CD8-positive, alpha-beta memory T cell (primary cell): ENCODE measurements at regions not wholly inside any gene's neighbourhood (a gene's known extent, or its start where the extent isn't known, plus 50 kb on each side); places are given as distances from the start of the nearest gene placed in this dataset.
"Not testable (repeated sequence)": the region's sequence is repeated elsewhere in the genome, so short reads cannot be mapped to it uniquely, and the experiment has no call there.

Experiments used
- CTCF ChIA-PET: fragments of 350-600 bp; sonication (Branson Sonifier 250); formaldehyde crosslinking; loops from one replicate; lab custom pipeline; 2021; ENCODE audit warnings: antibody characterized with exemption; lab: Charles Lee
- POLR2A ChIA-PET: fragments of 350-600 bp; sonication (Branson Sonifier 250); formaldehyde crosslinking; loops from one replicate; lab custom pipeline; 2021; ENCODE audit warnings: antibody characterized with exemption; lab: Charles Lee
- DNase-seq, 5 donors: peaks; one replicate each; pipeline versions ENCODE4 v3.0.0 to v3.0.0-alpha.2; 2020 to 2022; ENCODE audit warnings: mixed read lengths in 1 of 5
- H3K27ac ChIP-seq: one replicate; pipeline ENCODE4 v1.7.0; 2013; ENCODE audit warnings: low read depth, mild to moderate bottlenecking, low read length, moderate library complexity
- H3K27me3 ChIP-seq: 2 replicates; pipeline ENCODE4 v1.7.0; 2013; ENCODE audit warnings: low read length, mild to moderate bottlenecking; ENCODE audit not compliant: insufficient read depth, poor library complexity, severe bottlenecking
- H3K36me3 ChIP-seq: 2 replicates; pipeline ENCODE4 v1.7.0; 2013; ENCODE audit warnings: mild to moderate bottlenecking, low read length, moderate library complexity; ENCODE audit not compliant: insufficient read depth
- H3K4me1 ChIP-seq: 2 replicates; pipeline ENCODE4 v1.7.0; 2013; ENCODE audit warnings: mild to moderate bottlenecking, low read length, moderate library complexity; ENCODE audit not compliant: insufficient read depth
- H3K4me3 ChIP-seq: 2 replicates; pipeline ENCODE4 v1.7.0; 2013; ENCODE audit warnings: mild to moderate bottlenecking, low read length
- H3K9me3 ChIP-seq: 2 replicates; pipeline ENCODE4 v1.7.0; 2013; ENCODE audit warnings: mild to moderate bottlenecking, low read length
- H3K27ac Mint-ChIP-seq, 8 donors: one replicate each; pipeline ENCODE4 v1.8.0; 2020 to 2021; ENCODE audit warnings: mixed read lengths in 8 of 8, mild to moderate bottlenecking in 6 of 8, inconsistent platforms in 3 of 8, moderate library complexity in 3 of 8
- H3K27me3 Mint-ChIP-seq, 2 donors: one replicate each; pipeline ENCODE4 v1.8.0; 2020 to 2021; ENCODE audit warnings: mixed read lengths in 2 of 2, mild to moderate bottlenecking in 1 of 2, moderate library complexity in 1 of 2
- H3K36me3 Mint-ChIP-seq, 3 donors: one replicate each; pipeline ENCODE4 v1.8.0; 2020 to 2021; ENCODE audit warnings: mixed read lengths in 3 of 3, inconsistent platforms in 1 of 3, mild to moderate bottlenecking in 1 of 3
- H3K4me1 Mint-ChIP-seq, 3 donors: one replicate each; pipeline ENCODE4 v1.8.0; 2020 to 2021; ENCODE audit warnings: mixed read lengths in 3 of 3, inconsistent platforms in 1 of 3, mild to moderate bottlenecking in 1 of 3
- H3K4me3 Mint-ChIP-seq, 7 donors: one replicate each; pipeline ENCODE4 v1.8.0; 2020 to 2021; ENCODE audit warnings: mixed read lengths in 7 of 7, mild to moderate bottlenecking in 6 of 7, moderate library complexity in 4 of 7, inconsistent platforms in 2 of 7
- H3K9me3 Mint-ChIP-seq, 5 donors: one replicate each; pipeline ENCODE4 v1.8.0; 2020 to 2022; ENCODE audit warnings: mixed read lengths in 5 of 5, mild to moderate bottlenecking in 3 of 5, moderate library complexity in 2 of 5, inconsistent platforms in 1 of 5

GRCh38 chr2:37748541-37748940, 77.1 kb upstream of the CDC42EP3 start:
- Mint-ChIP-seq H3K36me3 (peaks cover 0 to 5% (median 1%) of the 10 kb centered on the region in 3 donors), H3K27ac (peak overlapping the region in 1 of 8 donors; percentile 40), H3K9me3 (no peaks in the 10 kb centered on the region), H3K4me1 (peaks cover 3 to 13% (median 9%) of the 10 kb centered on the region in 3 donors), H3K27me3 (peaks cover 0 to 1% of the 10 kb centered on the region in 2 donors), H3K4me3 (no peak overlapping the region)
- ChIA-PET POLR2A (no interaction called here), CTCF (no interaction called here)
- Histone ChIP-seq H3K4me1 (no peaks in the 10 kb centered on the region), H3K4me3 (no peak overlapping the region), H3K36me3 (no peaks in the 10 kb centered on the region), H3K27me3 (no peaks in the 10 kb centered on the region), H3K9me3 (no peaks in the 10 kb centered on the region), H3K27ac (no peak overlapping the region)
- DNase-seq = no peak

DNA sequence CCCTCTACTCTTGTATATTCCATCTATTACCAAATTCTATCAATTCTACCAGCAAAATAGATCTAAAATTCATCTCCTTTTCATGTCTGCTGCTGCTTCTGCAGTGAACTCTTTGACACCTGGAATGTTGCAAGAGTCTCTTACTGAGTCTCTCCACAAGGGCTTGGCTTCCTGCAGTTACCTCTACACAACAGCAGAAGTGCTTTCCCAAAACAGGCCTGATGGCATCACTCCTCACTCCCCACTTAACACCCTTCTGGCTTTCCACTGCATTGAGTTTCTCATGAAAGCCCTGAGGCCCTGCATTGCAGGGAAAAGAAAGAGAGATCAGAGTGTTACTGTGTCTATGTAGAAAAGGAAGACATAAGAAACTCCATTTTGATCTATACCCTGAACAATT, 78.8 kb upstream of the CDC42EP3 start:
- H3K4me1 ChIP-seq, H3K27me3 ChIP-seq, H3K27ac ChIP-seq, H3K9me3 ChIP-seq, H3K27me3 Mint-ChIP-seq, H3K27ac Mint-ChIP-seq, H3K9me3 Mint-ChIP-seq, DNase-seq, H3K36me3 ChIP-seq, POLR2A ChIA-PET, H3K4me3 ChIP-seq, H3K4me3 Mint-ChIP-seq, CTCF ChIA-PET: not testable (repeated sequence)
- Mint-ChIP-seq H3K4me1 (peaks cover 3 to 13% (median 9%) of the 10 kb centered on the region in 3 donors), H3K36me3 (peaks cover 0 to 11% (median 1%) of the 10 kb centered on the region in 3 donors)

DNA sequence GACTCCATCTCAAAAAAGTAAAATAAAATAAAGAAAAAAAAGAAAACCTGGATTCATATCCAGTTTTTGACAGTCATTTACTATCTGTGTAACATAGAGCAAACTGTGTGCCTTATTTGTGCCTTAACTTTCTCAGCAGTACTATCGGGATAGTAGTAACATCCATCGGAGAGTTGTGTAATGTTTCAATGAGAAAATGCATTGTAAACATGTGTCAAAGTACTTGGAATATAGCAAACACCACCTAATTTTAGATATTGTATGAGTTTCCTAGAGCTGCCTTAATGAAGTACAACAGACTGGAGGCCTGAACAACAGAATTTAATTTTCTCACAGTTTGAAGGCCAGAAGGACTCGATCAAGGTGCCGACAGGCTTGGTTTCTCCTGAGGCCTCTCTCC, 81.3 kb upstream of the CDC42EP3 start:
- DNase-seq = no peak
- Mint-ChIP-seq H3K4me3 (no peak overlapping the region), H3K9me3 (no peaks in the 10 kb centered on the region), H3K36me3 (peaks cover 0 to 21% (median 1%) of the 10 kb centered on the region in 3 donors), H3K27me3 (peaks cover 0 to 1% of the 10 kb centered on the region in 2 donors), H3K4me1 (peaks cover 0 to 7% (median 1%) of the 10 kb centered on the region in 3 donors), H3K27ac (no peak overlapping the region)
- Histone ChIP-seq H3K4me3 (no peak overlapping the region), H3K27me3 (no peaks in the 10 kb centered on the region), H3K9me3 (no peaks in the 10 kb centered on the region), H3K27ac (no peak overlapping the region), H3K4me1 (no peaks in the 10 kb centered on the region), H3K36me3 (no peaks in the 10 kb centered on the region)
- ChIA-PET POLR2A (no interaction called here), CTCF (no interaction called here)

- Mint-ChIP-seq H3K4me1 (peaks cover 0 to 3% (median 0%) of the 10 kb centered on the region in 3 donors), H3K4me3 (no peak overlapping the region), H3K9me3 (no peaks in the 10 kb centered on the region), H3K27me3 (peaks cover 0 to 1% of the 10 kb centered on the region in 2 donors), H3K36me3 (peaks cover 0 to 21% (median under 1%) of the 10 kb centered on the region in 3 donors), H3K27ac (no peak overlapping the region)
- no peaks in the 10 kb centered on the region for H3K9me3 ChIP-seq
- DNase-seq = no peak
- H3K36me3 ChIP-seq = no peaks in the 10 kb centered on the region
- H3K4me1 ChIP-seq = no peaks in the 10 kb centered on the region
- CTCF ChIA-PET = no interaction called here
- H3K27me3 ChIP-seq = no peaks in the 10 kb centered on the region
- no peak overlapping the region for H3K27ac ChIP-seq
- POLR2A ChIA-PET = no interaction called here
- H3K4me3 ChIP-seq = no peak overlapping the region
Measured at GRCh38 chr2:37753758-37754157, 82.3 kb upstream of the CDC42EP3 start.

- H3K27me3 Mint-ChIP-seq, H3K4me3 ChIP-seq, DNase-seq, H3K27ac Mint-ChIP-seq, H3K4me3 Mint-ChIP-seq, H3K36me3 ChIP-seq, H3K4me1 Mint-ChIP-seq, H3K4me1 ChIP-seq, CTCF ChIA-PET, H3K9me3 ChIP-seq, H3K27ac ChIP-seq, H3K27me3 ChIP-seq, POLR2A ChIA-PET, H3K9me3 Mint-ChIP-seq: not testable (repeated sequence)
- H3K36me3 Mint-ChIP-seq = peaks cover 0 to 21% (median 0%) of the 10 kb centered on the region in 3 donors
Measured at GRCh38 chr2:37755961-37756559, 84.6 kb upstream of the CDC42EP3 start.

- H3K36me3 ChIP-seq, H3K4me1 ChIP-seq, H3K4me1 Mint-ChIP-seq, H3K9me3 Mint-ChIP-seq, H3K4me3 Mint-ChIP-seq, H3K27me3 Mint-ChIP-seq, POLR2A ChIA-PET, H3K4me3 ChIP-seq, H3K9me3 ChIP-seq, CTCF ChIA-PET, H3K27ac ChIP-seq, H3K27me3 ChIP-seq, DNase-seq: not testable (repeated sequence)
- H3K36me3 Mint-ChIP-seq = peaks cover 0 to 21% (median 0%) of the 10 kb centered on the region in 3 donors
- H3K27ac Mint-ChIP-seq = peak overlapping the region in 1 of 8 donors; percentile 77
Measured at GRCh38 chr2:37757456-37757855, 86.0 kb upstream of the CDC42EP3 start.

- POLR2A ChIA-PET, CTCF ChIA-PET: not testable (repeated sequence)
Measured at GRCh38 chr2:37758141-37758601, 86.7 kb upstream of the CDC42EP3 start.

GRCh38 chr2:37759989-37760388, 88.5 kb upstream of the CDC42EP3 start:
- H3K9me3 Mint-ChIP-seq, H3K36me3 ChIP-seq, H3K27me3 Mint-ChIP-seq, H3K9me3 ChIP-seq, H3K4me1 ChIP-seq, H3K27me3 ChIP-seq, H3K27ac Mint-ChIP-seq, H3K4me3 Mint-ChIP-seq, DNase-seq, H3K4me3 ChIP-seq, H3K4me1 Mint-ChIP-seq, H3K27ac ChIP-seq, POLR2A ChIA-PET: not testable (repeated sequence)
- H3K36me3 Mint-ChIP-seq = peaks cover 0 to 22% (median 0%) of the 10 kb centered on the region in 3 donors
- CTCF ChIA-PET = interaction anchor here (1.5 kb wide), 1 partner anchor 9 kb away, joined by 3 read pairs; no protein-coding TSS in a partner anchor

More at GRCh38 chr2:37758141-37758601, 86.7 kb upstream of the CDC42EP3 start:
- not testable (repeated sequence) for H3K4me1 ChIP-seq, H3K36me3 ChIP-seq, H3K4me3 Mint-ChIP-seq, H3K27me3 ChIP-seq, DNase-seq, H3K9me3 ChIP-seq, H3K4me3 ChIP-seq, H3K9me3 Mint-ChIP-seq, H3K27ac ChIP-seq, H3K27me3 Mint-ChIP-seq, H3K4me1 Mint-ChIP-seq
- Mint-ChIP-seq H3K36me3 (peaks cover 0 to 21% (median 0%) of the 10 kb centered on the region in 3 donors), H3K27ac (peak overlapping the region in 1 of 8 donors; percentile 41)
